ENCODE measurements at regions not wholly inside any gene's neighbourhood (a gene's known extent, or its start where the extent isn't known, plus 50 kb on each side); places are given as distances from the start of the nearest gene placed in this dataset.

- TF ChIP-seq CTCF (IDR thresholded peaks at IDR 0.05; ENCODE audit: low read depth, low read length, missing input control): no peak
- TF ChIP-seq REST (IDR thresholded peaks at IDR 0.05): no peak
- TF ChIP-seq EGR1 (IDR thresholded peaks at IDR 0.05; ENCODE audit: low read depth in 2 of 2): no peak
- TF ChIP-seq ATF3 (IDR thresholded peaks at IDR 0.05): no peak
- TF ChIP-seq NR2F2 (IDR thresholded peaks at IDR 0.05): no peak
- TF ChIP-seq HNF4A (conservative IDR thresholded peaks at IDR 0.05): no peak
- no peak for TF ChIP-seq SP1 (IDR thresholded peaks at IDR 0.05)
- TF ChIP-seq RAD21 (IDR thresholded peaks at IDR 0.05): no peak
- no peak for TF ChIP-seq FOXA1 (IDR thresholded peaks at IDR 0.05)
- TF ChIP-seq TAF1 (conservative IDR thresholded peaks at IDR 0.05): no peak
- no peak for TF ChIP-seq GABPA (IDR thresholded peaks at IDR 0.05 in 1 of 2, conservative IDR thresholded peaks at IDR 0.05 in 1 of 2)
- TF ChIP-seq YY1 (IDR thresholded peaks at IDR 0.05): no peak
These were observed 277.6 kb upstream of the ZC4H2 start for GRCh38 chrX:65253817-65254216.
